ENCODE measurements at regions not wholly inside any gene's neighbourhood (a gene's known extent, or its start where the extent isn't known, plus 50 kb on each side); places are given as distances from the start of the nearest gene placed in this dataset.

- Histone ChIP-seq H3K27me3 (ENCODE audit: control insufficient read depth in 1 of 2, insufficient read depth in 2 of 2, low read length in 1 of 2) (no peaks in the 10 kb centered on the region), H3K4me1 (ENCODE audit: control insufficient read depth in 1 of 2, insufficient read depth in 2 of 2, low read length in 2 of 2) (no peaks in the 10 kb centered on the region), H3K4me3 (ENCODE audit: low read length in 2 of 2) (no peak overlapping the region), H3K36me3 (ENCODE audit: control insufficient read depth in 1 of 2, insufficient read depth in 2 of 2, low read length in 1 of 2) (no peaks in the 10 kb centered on the region), H3K9me3 (ENCODE audit: control insufficient read depth, low read length) (no peaks in the 10 kb centered on the region), H3K27ac (ENCODE audit: low read depth in 1 of 2, low read length in 2 of 2) (no peak overlapping the region)
- 20 to 33% methylated on average over 5 of the region's 5 CpGs for WGBS, 2 donors
- intact Hi-C loops (cut with DNase I): no loop called here
- DNase-seq (no peak), ATAC-seq (ENCODE audit: low FRiP score) (no peak)
These were observed 94.8 kb upstream of the RTL6 start for GRCh38 chr22:44592824-44593148.

GRCh38 chr22:44592126-44592823, 94.2 kb upstream of the RTL6 start:
- ATAC-seq (ENCODE audit: low FRiP score) (no peak), DNase-seq (no peak)
- H3K27ac ChIP-seq (ENCODE audit: low read depth in 1 of 2, low read length in 2 of 2): no peak overlapping the region
- no peaks in the 10 kb centered on the region for H3K36me3 ChIP-seq (ENCODE audit: control insufficient read depth in 1 of 2, insufficient read depth in 2 of 2, low read length in 1 of 2)
- WGBS, 2 donors: 51 to 58% methylated on average over 10 of the region's 10 CpGs
- H3K9me3 ChIP-seq (ENCODE audit: control insufficient read depth, low read length): no peaks in the 10 kb centered on the region
- intact Hi-C loops (cut with DNase I): no loop called here
- H3K4me1 ChIP-seq (ENCODE audit: control insufficient read depth in 1 of 2, insufficient read depth in 2 of 2, low read length in 2 of 2): no peaks in the 10 kb centered on the region
- no peaks in the 10 kb centered on the region for H3K27me3 ChIP-seq (ENCODE audit: control insufficient read depth in 1 of 2, insufficient read depth in 2 of 2, low read length in 1 of 2)
- H3K4me3 ChIP-seq (ENCODE audit: low read length in 2 of 2): no peak overlapping the region

- no peak overlapping the region for H3K27ac ChIP-seq (ENCODE audit: low read depth in 1 of 2, low read length in 2 of 2)
- peak in 1 of 2 donors; percentile 30 for DNase-seq
- 85 to 95% methylated on average over 18 to 19 of the region's 19 CpGs for WGBS, 2 donors
- H3K4me3 ChIP-seq (ENCODE audit: low read length in 2 of 2): no peak overlapping the region
- no peaks in the 10 kb centered on the region for H3K9me3 ChIP-seq (ENCODE audit: control insufficient read depth, low read length)
- ATAC-seq (ENCODE audit: low FRiP score): no peak
- no peaks in the 10 kb centered on the region for H3K27me3 ChIP-seq (ENCODE audit: control insufficient read depth in 1 of 2, insufficient read depth in 2 of 2, low read length in 1 of 2)
- H3K4me1 ChIP-seq (ENCODE audit: control insufficient read depth in 1 of 2, insufficient read depth in 2 of 2, low read length in 2 of 2): no peaks in the 10 kb centered on the region
- intact Hi-C loops (cut with DNase I): no loop called here
- H3K36me3 ChIP-seq (ENCODE audit: control insufficient read depth in 1 of 2, insufficient read depth in 2 of 2, low read length in 1 of 2): no peaks in the 10 kb centered on the region
These were observed 93.2 kb upstream of the RTL6 start for GRCh38 chr22:44591146-44591790.

GRCh38 chr22:44590291-44590690, 92.3 kb upstream of the RTL6 start:
- H3K27ac ChIP-seq (ENCODE audit: low read depth in 1 of 2, low read length in 2 of 2): no peak overlapping the region
- DNase-seq (peak in 1 of 2 donors; percentile 45), ATAC-seq (ENCODE audit: low FRiP score) (no peak)
- H3K4me1 ChIP-seq (ENCODE audit: control insufficient read depth in 1 of 2, insufficient read depth in 2 of 2, low read length in 2 of 2): no peaks in the 10 kb centered on the region
- WGBS, 2 donors: 84 to 92% methylated on average over 13 of the region's 13 CpGs
- H3K4me3 ChIP-seq (ENCODE audit: low read length in 2 of 2): no peak overlapping the region
- H3K9me3 ChIP-seq (ENCODE audit: control insufficient read depth, low read length): no peaks in the 10 kb centered on the region
- intact Hi-C loops (cut with DNase I): no loop called here
- no peaks in the 10 kb centered on the region for H3K27me3 ChIP-seq (ENCODE audit: control insufficient read depth in 1 of 2, insufficient read depth in 2 of 2, low read length in 1 of 2)
- H3K36me3 ChIP-seq (ENCODE audit: control insufficient read depth in 1 of 2, insufficient read depth in 2 of 2, low read length in 1 of 2): no peaks in the 10 kb centered on the region

GRCh38 chr22:44589831-44590230, 91.8 kb upstream of the RTL6 start:
- Histone ChIP-seq H3K27me3 (ENCODE audit: control insufficient read depth in 1 of 2, insufficient read depth in 2 of 2, low read length in 1 of 2) (no peaks in the 10 kb centered on the region), H3K9me3 (ENCODE audit: control insufficient read depth, low read length) (no peaks in the 10 kb centered on the region), H3K27ac (ENCODE audit: low read depth in 1 of 2, low read length in 2 of 2) (no peak overlapping the region), H3K4me1 (ENCODE audit: control insufficient read depth in 1 of 2, insufficient read depth in 2 of 2, low read length in 2 of 2) (no peaks in the 10 kb centered on the region), H3K4me3 (ENCODE audit: low read length in 2 of 2) (no peak overlapping the region), H3K36me3 (ENCODE audit: control insufficient read depth in 1 of 2, insufficient read depth in 2 of 2, low read length in 1 of 2) (no peaks in the 10 kb centered on the region)
- DNase-seq: peak in 1 of 2 donors; percentile 48
- intact Hi-C loops (cut with DNase I): no loop called here
- no peak for ATAC-seq (ENCODE audit: low FRiP score)
- WGBS, 2 donors: 88 to 89% methylated on average over 5 of the region's 5 CpGs

- peak; percentile 21 to 34 for DNase-seq
- Histone ChIP-seq H3K9me3 (ENCODE audit: control insufficient read depth, low read length) (no peaks in the 10 kb centered on the region), H3K27me3 (ENCODE audit: control insufficient read depth in 1 of 2, insufficient read depth in 2 of 2, low read length in 1 of 2) (no peaks in the 10 kb centered on the region), H3K27ac (ENCODE audit: low read depth in 1 of 2, low read length in 2 of 2) (no peak overlapping the region), H3K4me3 (ENCODE audit: low read length in 2 of 2) (no peak overlapping the region), H3K4me1 (ENCODE audit: control insufficient read depth in 1 of 2, insufficient read depth in 2 of 2, low read length in 2 of 2) (no peaks in the 10 kb centered on the region), H3K36me3 (ENCODE audit: control insufficient read depth in 1 of 2, insufficient read depth in 2 of 2, low read length in 1 of 2) (no peaks in the 10 kb centered on the region)
- intact Hi-C loops (cut with DNase I): no loop called here
- WGBS, 2 donors: 91% methylated on average over 14 of the region's 14 CpGs
- ATAC-seq (ENCODE audit: low FRiP score): no peak
These were observed 90.3 kb upstream of the RTL6 start for GRCh38 chr22:44588348-44588747.

- 69 to 73% methylated on average over 3 of the region's 3 CpGs for WGBS, 2 donors
These were observed 89.8 kb upstream of the RTL6 start for GRCh38 chr22:44587737-44588310.

GRCh38 chr22:44586999-44587736, 89.1 kb upstream of the RTL6 start:
- Histone ChIP-seq H3K4me1 (ENCODE audit: control insufficient read depth in 1 of 2, insufficient read depth in 2 of 2, low read length in 2 of 2) (no peaks in the 10 kb centered on the region), H3K4me3 (ENCODE audit: low read length in 2 of 2) (no peak overlapping the region), H3K9me3 (ENCODE audit: control insufficient read depth, low read length) (no peaks in the 10 kb centered on the region), H3K27me3 (ENCODE audit: control insufficient read depth in 1 of 2, insufficient read depth in 2 of 2, low read length in 1 of 2) (no peaks in the 10 kb centered on the region), H3K36me3 (ENCODE audit: control insufficient read depth in 1 of 2, insufficient read depth in 2 of 2, low read length in 1 of 2) (no peaks in the 10 kb centered on the region), H3K27ac (ENCODE audit: low read depth in 1 of 2, low read length in 2 of 2) (no peak overlapping the region)
- no peak for ATAC-seq (ENCODE audit: low FRiP score)
- 34 to 38% methylated on average over 23 to 24 of the region's 24 CpGs for WGBS, 2 donors
- intact Hi-C loops (cut with DNase I): no loop called here
- peak; percentile 42 to 58 for DNase-seq

More at GRCh38 chr22:44587737-44588310, 89.8 kb upstream of the RTL6 start:
- ATAC-seq (ENCODE audit: low FRiP score) (no peak), DNase-seq (peak in 1 of 2 donors; percentile 2)
- no peaks in the 10 kb centered on the region for H3K27me3 ChIP-seq (ENCODE audit: control insufficient read depth in 1 of 2, insufficient read depth in 2 of 2, low read length in 1 of 2)
- H3K9me3 ChIP-seq (ENCODE audit: control insufficient read depth, low read length): no peaks in the 10 kb centered on the region
- no peaks in the 10 kb centered on the region for H3K36me3 ChIP-seq (ENCODE audit: control insufficient read depth in 1 of 2, insufficient read depth in 2 of 2, low read length in 1 of 2)
- intact Hi-C loops (cut with DNase I): no loop called here
- no peak overlapping the region for H3K27ac ChIP-seq (ENCODE audit: low read depth in 1 of 2, low read length in 2 of 2)
- no peaks in the 10 kb centered on the region for H3K4me1 ChIP-seq (ENCODE audit: control insufficient read depth in 1 of 2, insufficient read depth in 2 of 2, low read length in 2 of 2)
- H3K4me3 ChIP-seq (ENCODE audit: low read length in 2 of 2): no peak overlapping the region

Data from aorta (tissue), 5 donors.